NB4 (cell line): ENCODE measurements at regions not wholly inside any gene's neighbourhood (a gene's known extent, or its start where the extent isn't known, plus 50 kb on each side); places are given as distances from the start of the nearest gene placed in this dataset.

ENCODE experiments used
- CTCF ChIP-seq: IDR thresholded peaks from one replicate; pipeline ENCODE4 v1.5.1; 2012; ENCODE audit warnings: low read depth, low read length
- MAX ChIP-seq: IDR thresholded peaks from 2 replicates; pipeline ENCODE4 v1.6.1; 2011; ENCODE audit warnings: low read depth, low read length
- POLR2A ChIP-seq: IDR thresholded peaks from 2 replicates; pipeline ENCODE4 v1.6.1; 2011; ENCODE audit warnings: mild to moderate bottlenecking; ENCODE audit not compliant: insufficient read length; ENCODE audit errors: extremely low read depth

GRCh38 chr6:74050921-74051320 lies 354.9 kb downstream of the CD109 start:
- TF ChIP-seq MAX (no peak), CTCF (no peak), POLR2A (no peak)
